Activated naive CD8-positive, alpha-beta T cell treated with anti-CD3 and anti-CD28 coated beads for 36 hours (primary cell): ENCODE measurements at regions not wholly inside any gene's neighbourhood (a gene's known extent, or its start where the extent isn't known, plus 50 kb on each side); places are given as distances from the start of the nearest gene placed in this dataset.

ENCODE experiments used
- DNase-seq: peaks from one replicate; pipeline ENCODE4 v3.0.0; 2021
- H3K27ac Mint-ChIP-seq: one replicate; pipeline ENCODE4 v1.8.0; 2022; ENCODE audit warnings: mild to moderate bottlenecking, moderate library complexity, mixed read lengths
- H3K27me3 Mint-ChIP-seq: one replicate; pipeline ENCODE4 v1.8.0; 2022; ENCODE audit warnings: mild to moderate bottlenecking, mixed read lengths
- H3K36me3 Mint-ChIP-seq: one replicate; pipeline ENCODE4 v1.8.0; 2021; ENCODE audit warnings: mild to moderate bottlenecking, mixed read lengths
- H3K4me1 Mint-ChIP-seq: one replicate; pipeline ENCODE4 v1.8.0; 2021; ENCODE audit warnings: mixed read lengths
- H3K4me3 Mint-ChIP-seq: one replicate; pipeline ENCODE4 v1.8.0; 2022; ENCODE audit warnings: mild to moderate bottlenecking, moderate library complexity, mixed read lengths
- H3K9me3 Mint-ChIP-seq: one replicate; pipeline ENCODE4 v1.8.0; 2022; ENCODE audit warnings: mixed read lengths

DNA sequence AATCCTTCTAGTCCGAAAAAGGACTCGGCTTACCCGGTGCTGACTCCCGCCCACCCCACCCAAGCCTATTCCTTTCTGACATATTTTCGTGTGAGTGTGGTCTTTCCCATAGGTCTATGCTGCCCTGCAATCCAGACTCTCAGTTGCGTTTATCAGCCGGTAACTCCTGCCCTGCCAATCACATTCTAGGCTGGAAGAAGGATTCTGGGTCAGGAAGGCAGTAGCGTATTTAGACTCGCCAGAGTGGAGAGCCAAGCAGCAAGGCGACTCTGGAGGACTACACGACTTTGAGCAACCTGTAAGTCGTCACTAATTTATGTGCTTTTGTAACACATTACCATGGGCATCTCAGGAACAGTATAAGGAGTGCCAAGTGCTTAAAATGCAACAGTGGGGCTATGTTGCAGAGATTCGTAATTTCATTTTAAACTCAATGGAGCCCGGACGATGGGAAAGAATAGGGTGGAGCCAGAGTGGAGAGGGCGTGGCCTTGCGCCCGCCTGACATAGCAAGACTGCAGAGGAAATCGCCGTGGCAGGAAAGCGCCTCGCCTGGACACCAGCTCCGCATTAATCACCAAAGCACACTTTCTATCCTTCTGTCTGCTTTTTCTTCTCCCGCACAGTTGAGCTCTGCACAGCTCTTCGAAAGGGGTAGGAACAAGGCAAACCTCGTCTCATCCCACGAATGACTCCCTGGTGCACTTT, 1044.2 kb downstream of the AGBL1 start:
- no peaks in the 10 kb centered on the region for H3K4me1 Mint-ChIP-seq
- no peak for DNase-seq
- no peaks in the 10 kb centered on the region for H3K27me3 Mint-ChIP-seq
- H3K4me3 Mint-ChIP-seq, result no peak overlapping the region
- no peaks in the 10 kb centered on the region for H3K36me3 Mint-ChIP-seq
- no peaks in the 10 kb centered on the region for H3K9me3 Mint-ChIP-seq
- H3K27ac Mint-ChIP-seq, result no peak overlapping the region

DNA sequence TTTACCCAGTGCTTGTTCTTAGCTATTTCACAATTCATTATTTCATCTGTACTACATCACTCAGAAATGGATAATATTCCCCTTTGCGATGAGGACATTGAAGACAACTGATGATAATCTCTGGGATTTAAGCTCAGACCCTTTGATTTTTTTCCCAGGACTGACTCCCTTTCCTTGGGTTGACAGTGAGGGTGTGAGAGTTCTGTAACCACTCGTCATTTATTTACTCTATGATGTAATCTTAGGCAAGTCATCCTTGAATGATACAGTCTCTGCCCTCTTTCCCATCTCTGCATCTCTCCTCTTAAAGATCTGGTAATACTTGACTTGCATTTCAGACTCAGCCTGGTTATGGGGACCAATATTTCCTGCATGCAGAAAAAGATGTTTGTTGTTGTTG, 1041.7 kb downstream of the AGBL1 start:
- no peaks in the 10 kb centered on the region for H3K36me3 Mint-ChIP-seq
- H3K4me1 Mint-ChIP-seq, result no peaks in the 10 kb centered on the region
- H3K4me3 Mint-ChIP-seq, result no peak overlapping the region

GRCh38 chr15:87120555-87120954, 1040.9 kb downstream of the AGBL1 start:
- H3K27me3 Mint-ChIP-seq, result no peaks in the 10 kb centered on the region
- no peak overlapping the region for H3K4me3 Mint-ChIP-seq
- no peak overlapping the region for H3K27ac Mint-ChIP-seq
- no peaks in the 10 kb centered on the region for H3K4me1 Mint-ChIP-seq
- no peak for DNase-seq
- no peaks in the 10 kb centered on the region for H3K9me3 Mint-ChIP-seq
- H3K36me3 Mint-ChIP-seq, result no peaks in the 10 kb centered on the region

More for the DNA sequence above, 1041.7 kb downstream of the AGBL1 start:
- no peaks in the 10 kb centered on the region for H3K27me3 Mint-ChIP-seq
- H3K9me3 Mint-ChIP-seq, result no peaks in the 10 kb centered on the region
- H3K27ac Mint-ChIP-seq, result no peak overlapping the region
- no peak for DNase-seq

DNA sequence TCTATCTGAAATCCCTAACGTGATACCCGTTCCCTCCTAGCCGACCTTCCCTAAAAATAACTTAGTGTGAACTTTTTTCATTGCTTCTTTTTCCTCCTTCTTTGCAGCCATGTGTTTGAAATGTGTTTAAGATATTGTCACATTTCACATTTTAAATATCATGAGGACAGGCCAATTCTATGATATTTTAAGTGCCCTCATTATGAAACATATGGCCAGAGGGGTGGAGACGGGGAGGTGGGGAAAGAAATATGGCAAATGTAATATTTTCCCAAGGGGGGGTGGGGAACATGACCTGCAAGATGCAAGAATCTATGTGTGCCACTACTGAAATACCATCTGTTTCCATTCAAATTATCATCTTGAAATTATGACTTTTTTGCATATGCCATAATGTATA, 1039.2 kb downstream of the AGBL1 start:
- H3K27ac Mint-ChIP-seq, result no peak overlapping the region
- no peak for DNase-seq
- no peaks in the 10 kb centered on the region for H3K4me1 Mint-ChIP-seq
- no peak overlapping the region for H3K4me3 Mint-ChIP-seq
- H3K36me3 Mint-ChIP-seq, result no peaks in the 10 kb centered on the region
- no peaks in the 10 kb centered on the region for H3K9me3 Mint-ChIP-seq
- no peaks in the 10 kb centered on the region for H3K27me3 Mint-ChIP-seq

GRCh38 chr15:87118435-87118834, 1038.8 kb downstream of the AGBL1 start:
- H3K4me1 Mint-ChIP-seq, result no peaks in the 10 kb centered on the region
- no peak overlapping the region for H3K4me3 Mint-ChIP-seq

GRCh38 chr15:87115795-87116194, 1036.1 kb downstream of the AGBL1 start:
- no peak overlapping the region for H3K27ac Mint-ChIP-seq
- no peak for DNase-seq
- H3K9me3 Mint-ChIP-seq, result no peaks in the 10 kb centered on the region
- H3K27me3 Mint-ChIP-seq, result no peaks in the 10 kb centered on the region
- H3K36me3 Mint-ChIP-seq, result no peaks in the 10 kb centered on the region
- H3K4me3 Mint-ChIP-seq, result no peak overlapping the region
- no peaks in the 10 kb centered on the region for H3K4me1 Mint-ChIP-seq

More at GRCh38 chr15:87118435-87118834, 1038.8 kb downstream of the AGBL1 start:
- H3K9me3 Mint-ChIP-seq, result no peaks in the 10 kb centered on the region
- DNase-seq, result no peak
- H3K27me3 Mint-ChIP-seq, result no peaks in the 10 kb centered on the region
- no peak overlapping the region for H3K27ac Mint-ChIP-seq
- no peaks in the 10 kb centered on the region for H3K36me3 Mint-ChIP-seq

DNA sequence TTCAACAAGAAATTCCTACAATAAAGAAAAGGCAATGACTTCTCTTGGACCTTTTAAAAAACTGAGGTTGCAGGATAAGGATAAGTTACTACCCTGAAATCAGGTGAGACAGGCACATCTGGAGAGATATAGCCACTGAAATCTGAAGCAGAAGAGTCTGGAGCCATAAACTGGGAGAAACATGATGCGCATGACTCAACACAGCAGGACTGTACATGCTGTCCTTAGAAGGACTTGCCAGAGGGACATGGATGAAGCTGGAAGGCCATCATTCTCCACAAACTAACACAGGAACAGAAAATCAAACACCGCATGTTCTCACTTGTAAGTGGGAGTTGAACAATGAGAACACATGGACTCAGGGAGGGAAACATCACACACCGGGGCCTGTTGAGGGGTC, 1020.2 kb downstream of the AGBL1 start:
- peaks cover 13% of the 10 kb centered on the region for H3K27me3 Mint-ChIP-seq
- H3K4me1 Mint-ChIP-seq, result no peaks in the 10 kb centered on the region
- no peak for DNase-seq
- H3K27ac Mint-ChIP-seq, result no peak overlapping the region
- no peaks in the 10 kb centered on the region for H3K36me3 Mint-ChIP-seq
- no peak overlapping the region for H3K4me3 Mint-ChIP-seq
- peaks cover 13% of the 10 kb centered on the region for H3K9me3 Mint-ChIP-seq

GRCh38 chr15:87089551-87089950, 1009.9 kb downstream of the AGBL1 start:
- no peak overlapping the region for H3K4me3 Mint-ChIP-seq
- H3K36me3 Mint-ChIP-seq, result no peaks in the 10 kb centered on the region
- no peak for DNase-seq
- H3K27me3 Mint-ChIP-seq, result no peaks in the 10 kb centered on the region
- H3K9me3 Mint-ChIP-seq, result no peaks in the 10 kb centered on the region
- no peak overlapping the region for H3K27ac Mint-ChIP-seq
- H3K4me1 Mint-ChIP-seq, result no peaks in the 10 kb centered on the region

DNA sequence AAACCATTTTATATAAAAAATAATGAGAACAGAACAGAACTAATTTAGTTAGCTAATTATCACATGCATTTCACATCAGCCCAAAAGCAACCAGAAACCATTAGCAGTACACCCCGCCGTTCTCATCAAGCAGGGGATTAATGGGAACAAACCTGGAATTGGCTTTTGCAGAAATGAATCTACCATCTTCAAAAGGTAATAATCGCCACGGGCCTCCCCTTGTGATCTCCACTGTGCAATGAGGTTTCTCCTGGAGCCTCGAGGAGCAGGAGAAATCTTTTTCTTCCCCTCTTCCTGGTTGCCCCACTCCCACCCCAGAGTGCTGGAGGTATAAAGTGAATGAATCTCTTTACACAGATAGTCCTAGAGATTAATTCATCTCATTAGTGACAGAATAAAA, 1003.5 kb downstream of the AGBL1 start:
- Mint-ChIP-seq H3K4me1 (no peaks in the 10 kb centered on the region), H3K27ac (no peak overlapping the region), H3K36me3 (no peaks in the 10 kb centered on the region), H3K4me3 (no peak overlapping the region), H3K27me3 (no peaks in the 10 kb centered on the region), H3K9me3 (no peaks in the 10 kb centered on the region)
- DNase-seq, result no peak

- Mint-ChIP-seq H3K27me3 (no peaks in the 10 kb centered on the region), H3K36me3 (no peaks in the 10 kb centered on the region), H3K4me1 (no peaks in the 10 kb centered on the region), H3K9me3 (no peaks in the 10 kb centered on the region), H3K4me3 (no peak overlapping the region), H3K27ac (no peak overlapping the region)
- no peak for DNase-seq
Observed at GRCh38 chr15:87082581-87082980, 1002.9 kb downstream of the AGBL1 start.

GRCh38 chr15:87080547-87080946, 1000.9 kb downstream of the AGBL1 start:
- no peak overlapping the region for H3K27ac Mint-ChIP-seq
- no peaks in the 10 kb centered on the region for H3K27me3 Mint-ChIP-seq
- H3K4me3 Mint-ChIP-seq, result no peak overlapping the region
- no peaks in the 10 kb centered on the region for H3K4me1 Mint-ChIP-seq
- DNase-seq, result no peak
- no peaks in the 10 kb centered on the region for H3K9me3 Mint-ChIP-seq
- H3K36me3 Mint-ChIP-seq, result no peaks in the 10 kb centered on the region
